ENCODE measurements at regions not wholly inside any gene's neighbourhood (a gene's known extent, or its start where the extent isn't known, plus 50 kb on each side); places are given as distances from the start of the nearest gene placed in this dataset.

DNA sequence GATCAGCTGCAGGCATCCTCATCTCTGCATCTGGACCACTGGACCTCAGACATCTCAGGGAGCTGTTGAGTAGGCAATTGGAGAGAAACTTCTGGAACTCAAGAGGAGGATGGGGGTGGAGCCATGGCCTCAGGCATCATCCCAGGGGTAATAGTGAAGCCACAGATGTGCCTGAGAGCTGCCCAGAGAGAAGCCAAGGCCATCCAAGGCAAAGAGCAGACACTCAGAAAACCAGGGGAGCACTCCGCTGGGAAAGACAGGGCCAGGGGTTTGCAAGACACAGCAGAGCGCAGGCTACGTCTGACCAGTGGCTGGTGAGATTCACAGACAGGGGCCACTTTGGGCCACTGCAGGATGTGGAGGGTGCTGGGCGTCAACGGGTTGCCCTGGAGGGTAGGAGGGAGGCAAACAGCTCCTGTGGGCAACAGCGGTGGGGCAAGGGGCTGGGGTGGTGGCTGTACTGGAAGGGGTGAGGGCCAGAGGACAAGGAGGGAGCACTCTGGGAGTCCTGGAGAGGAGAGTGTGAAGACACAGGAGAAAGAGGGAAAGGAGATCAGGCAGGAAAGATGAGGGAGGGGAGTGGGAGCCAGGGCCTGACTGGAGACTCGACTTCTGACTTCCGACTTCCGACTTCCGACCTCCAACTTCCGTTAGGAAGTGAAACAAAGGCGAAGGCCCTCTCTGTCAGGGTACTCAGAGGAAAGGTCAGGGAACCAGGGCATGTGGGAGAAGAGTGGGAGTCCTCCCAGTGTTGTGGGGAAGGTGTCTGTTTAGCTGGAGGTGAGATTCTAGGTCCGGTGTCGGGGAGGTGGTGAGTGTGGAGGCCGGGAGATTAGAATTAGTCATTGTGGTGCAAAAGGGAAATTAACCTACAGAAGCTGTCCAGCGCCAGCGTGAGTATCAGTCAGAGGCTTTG, 69.7 kb upstream of the ANTXRL start:
- H3K36me3 ChIP-seq (ENCODE audit: control insufficient read depth, insufficient read depth, low read length) = no peaks in the 10 kb centered on the region
- 22% methylated on average over 17 of the region's 17 CpGs for WGBS (ENCODE audit: insufficient coverage, low coverage, missing lambda C conversion rate)
- no peaks in the 10 kb centered on the region; a peak in 1 of 5 replicates for H3K27me3 ChIP-seq (ENCODE audit: control insufficient read depth in 2 of 2, insufficient read depth in 2 of 2, low read length in 2 of 2)
- H3K4me2 ChIP-seq (ENCODE audit: insufficient read depth, low read length) = peak overlapping the region; percentile 67
- H3K9me1 ChIP-seq (ENCODE audit: control insufficient read depth, insufficient read depth, low read length) = peaks cover 6% of the 10 kb centered on the region
- no peaks in the 10 kb centered on the region for H4K20me1 ChIP-seq (replicated peaks; ENCODE audit: control insufficient read depth, insufficient read depth, low read length)
- peak overlapping the region; percentile 84 for H2AFZ ChIP-seq (ENCODE audit: low read depth, low read length)
- peaks cover 24 to 30% of the 10 kb centered on the region in 2 experiments for H3K4me1 ChIP-seq (replicated peaks in 1 of 2; ENCODE audit: control insufficient read depth in 2 of 2, insufficient read depth in 2 of 2, low read length in 2 of 2)
- no peaks in the 10 kb centered on the region for H3K79me2 ChIP-seq (ENCODE audit: control insufficient read depth, insufficient read depth, low read length)
- FAIRE-seq (no peak), DNase-seq (ENCODE audit: extremely low read depth in 1 of 4, low spot score in 3 of 4) (peak; percentile 82 to 90 (median 87)), ATAC-seq (peak; percentile 84)
- peak overlapping the region; percentile 80 for H3K27ac ChIP-seq (ENCODE audit: extremely low read depth, low read depth, low read length)
- no peak overlapping the region for H3K4me3 ChIP-seq
- H3K9me3 ChIP-seq (replicated peaks; ENCODE audit: control insufficient read depth, insufficient read depth, low read depth, low read length) = no peaks in the 10 kb centered on the region; the same call in none of the 2 replicates
- intact Hi-C loops (cut with micrococcal nuclease) = no loop called here
- peak overlapping the region; percentile 14 to 31; a peak in 2 of 4 replicates for H3K9ac ChIP-seq (ENCODE audit: insufficient read depth in 1 of 2, low read depth in 2 of 2, low read length in 2 of 2)
- ChIA-PET CTCF (ENCODE audit: low intra/inter-chr PET ratio) (no interaction called here), POLR2A (interaction anchor here (1.2 to 1.4 kb wide), 3 partner anchors 10 to 17 kb away, joined by 3 to 4 read pairs (median 3); no protein-coding TSS in a partner anchor)
- no TSS peak for BruUV-seq (replicated peaks)
- in situ Hi-C loops (cut with MboI) = loop anchor here (5.0 kb wide), 2 partner anchors 80 to 625 kb away; no protein-coding TSS in a partner anchor
- peak; percentile 87 for TF ChIP-seq POLR2AphosphoS5 (IDR thresholded peaks at IDR 0.05; ENCODE audit: control insufficient read depth, insufficient read depth, low read depth, low read length)
- TF ChIP-seq ZNF431 (CRISPR knock-in tag; IDR thresholded peaks at IDR 0.05) = no peak
- peak; percentile 82; the same call in 1 of the 2 replicates for TF ChIP-seq RUNX1 (IDR thresholded peaks at IDR 0.05; ENCODE audit: low read depth)
- TF ChIP-seq ZNF764 (CRISPR knock-in tag; IDR thresholded peaks at IDR 0.05; ENCODE audit: low read depth) = no peak
- peak; percentile 77; the same call in 1 of the 2 replicates for TF ChIP-seq GATA2 (CRISPR knock-in tag; IDR thresholded peaks at IDR 0.05)
- TF ChIP-seq ZNF217 (CRISPR knock-in tag; IDR thresholded peaks at IDR 0.05) = no peak
- TF ChIP-seq MTA2 (IDR thresholded peaks at IDR 0.05; ENCODE audit: low read depth) = peak; percentile 91
- TF ChIP-seq ZNF408 (CRISPR knock-in tag; IDR thresholded peaks at IDR 0.05; ENCODE audit: low read depth) = no peak
- no peak for TF ChIP-seq RBM17 (IDR thresholded peaks at IDR 0.05; ENCODE audit: borderline replicate concordance, low read depth, low read length)
- peak; percentile 52; the same call in 1 of the 2 replicates for TF ChIP-seq SPI1 (IDR thresholded peaks at IDR 0.05; ENCODE audit: borderline replicate concordance, low read depth, low read length)
- no peak for TF ChIP-seq ZNF445 (CRISPR knock-in tag; IDR thresholded peaks at IDR 0.05; ENCODE audit: low read depth)
- no peak for TF ChIP-seq FOXP1 (CRISPR knock-in tag; IDR thresholded peaks at IDR 0.05)
- TF ChIP-seq, protein P1, sequence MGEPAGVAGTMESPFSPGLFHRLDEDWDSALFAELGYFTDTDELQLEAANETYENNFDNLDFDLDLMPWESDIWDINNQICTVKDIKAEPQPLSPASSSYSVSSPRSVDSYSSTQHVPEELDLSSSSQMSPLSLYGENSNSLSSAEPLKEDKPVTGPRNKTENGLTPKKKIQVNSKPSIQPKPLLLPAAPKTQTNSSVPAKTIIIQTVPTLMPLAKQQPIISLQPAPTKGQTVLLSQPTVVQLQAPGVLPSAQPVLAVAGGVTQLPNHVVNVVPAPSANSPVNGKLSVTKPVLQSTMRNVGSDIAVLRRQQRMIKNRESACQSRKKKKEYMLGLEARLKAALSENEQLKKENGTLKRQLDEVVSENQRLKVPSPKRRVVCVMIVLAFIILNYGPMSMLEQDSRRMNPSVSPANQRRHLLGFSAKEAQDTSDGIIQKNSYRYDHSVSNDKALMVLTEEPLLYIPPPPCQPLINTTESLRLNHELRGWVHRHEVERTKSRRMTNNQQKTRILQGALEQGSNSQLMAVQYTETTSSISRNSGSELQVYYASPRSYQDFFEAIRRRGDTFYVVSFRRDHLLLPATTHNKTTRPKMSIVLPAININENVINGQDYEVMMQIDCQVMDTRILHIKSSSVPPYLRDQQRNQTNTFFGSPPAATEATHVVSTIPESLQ (CRISPR knock-in tag; IDR thresholded peaks at IDR 0.05) = peak; percentile 93
- TF ChIP-seq SMARCA4 (IDR thresholded peaks at IDR 0.05) = peak; percentile 98
- TF ChIP-seq ETV1 (tag; conservative IDR thresholded peaks at IDR 0.05; ENCODE audit: low read depth) = peak; percentile 81
- no peak for TF ChIP-seq TGIF2 (CRISPR knock-in tag; IDR thresholded peaks at IDR 0.05)
- TF ChIP-seq ZNF589 (CRISPR knock-in tag; IDR thresholded peaks at IDR 0.05; ENCODE audit: low read depth) = peak; percentile 96
- no peak for TF ChIP-seq SIN3A (IDR thresholded peaks at IDR 0.05; ENCODE audit: borderline replicate concordance in 2 of 2, control insufficient read depth in 1 of 2, low read depth in 2 of 2, low read length in 2 of 2)
- no peak for TF ChIP-seq SNIP1 (IDR thresholded peaks at IDR 0.05; ENCODE audit: low read depth)
- TF ChIP-seq GABPA (tag; conservative IDR thresholded peaks at IDR 0.05; ENCODE audit: low read depth) = peak; percentile 90
- TF ChIP-seq HDGF (IDR thresholded peaks at IDR 0.05) = peak; percentile 71
- no peak for TF ChIP-seq ADNP (tag; IDR thresholded peaks at IDR 0.05)

Measured in K562 (cell line).